Spleen (tissue), 11 donors: ENCODE measurements at regions not wholly inside any gene's neighbourhood (a gene's known extent, or its start where the extent isn't known, plus 50 kb on each side); places are given as distances from the start of the nearest gene placed in this dataset.

Source experiments
- DNase-seq: peaks from one replicate; pipeline ENCODE4 v3.0.0-alpha.2; 2020
- H3K27ac ChIP-seq, 8 donors: fragments of 200-600 bp; sonication (generic) in 7 of 8; 1 replicate in 4 of 8; 2 replicates in 4 of 8; pipeline versions ENCODE4 v1.5.0 to v1.8.0; 2016 to 2021; ENCODE audit warnings: inconsistent platforms in 4 of 8, mild to moderate bottlenecking in 4 of 8, moderate library complexity in 1 of 8
- H3K27me3 ChIP-seq, 7 donors: fragments of 200-600 bp; sonication (generic) in 6 of 7; replicated peaks in 1 of 7; 1 replicate in 4 of 7; 2 replicates in 3 of 7; pipeline versions ENCODE4 v1.5.0 to v1.8.0; 2016 to 2021; ENCODE audit warnings: inconsistent platforms in 3 of 7, mild to moderate bottlenecking in 1 of 7
- H3K36me3 ChIP-seq, 6 donors: fragments of 200-600 bp; sonication (generic) in 5 of 6; 1 replicate in 4 of 6; 2 replicates in 2 of 6; pipeline versions ENCODE4 v1.5.0 to v1.8.0; 2016 to 2021; ENCODE audit warnings: inconsistent platforms in 2 of 6
- H3K4me1 ChIP-seq, 6 donors: fragments of 200-600 bp; sonication (generic) in 5 of 6; 1 replicate in 3 of 6; 2 replicates in 3 of 6; pipeline versions ENCODE4 v1.5.0 to v1.8.0; 2016 to 2021; ENCODE audit warnings: inconsistent platforms in 3 of 6
- H3K4me3 ChIP-seq, 8 donors: fragments of 200-600 bp; sonication (generic) in 7 of 8; 1 replicate in 4 of 8; 2 replicates in 4 of 8; pipeline versions ENCODE4 v1.5.0 to v1.8.0; 2016 to 2021; ENCODE audit warnings: inconsistent platforms in 4 of 8, mild to moderate bottlenecking in 4 of 8, moderate library complexity in 2 of 8
- H3K9me3 ChIP-seq, 8 donors: fragments of 200-600 bp; sonication (generic) in 7 of 8; 1 replicate in 4 of 8; 2 replicates in 4 of 8; pipeline versions ENCODE4 v1.5.0 to v1.8.0; 2016 to 2021; ENCODE audit warnings: inconsistent platforms in 4 of 8
- CTCF ChIP-seq, 11 experiments: fragments of 200-600 bp in 7 of 11; fragments of 450-650 bp in 4 of 11; sonication (generic) in 4 of 11; IDR thresholded peaks in 8 of 11; conservative IDR thresholded peaks in 3 of 11; 1 replicate in 7 of 11; 2 replicates in 4 of 11; pipeline versions ENCODE4 v1.4.0 to v1.8.0; 2016 to 2021; ENCODE audit warnings: antibody characterized with exemption in 11 of 11, inconsistent platforms in 4 of 11, mild to moderate bottlenecking in 1 of 11
- POLR2A ChIP-seq, 3 donors: fragments of 450-650 bp; IDR thresholded peaks; one replicate each; pipeline ENCODE4 v1.5.1; 2017; ENCODE audit warnings: antibody characterized with exemption in 3 of 3, mild to moderate bottlenecking in 1 of 3
- POLR2AphosphoS5 ChIP-seq, 3 donors: sonication (generic); formaldehyde crosslinking; IDR thresholded peaks; one replicate each; pipeline ENCODE4 v1.5.1; 2017; ENCODE audit warnings: antibody characterized with exemption in 3 of 3
- WGBS, 5 donors: extraction: QIAGEN DNeasy Blood & Tissue Kit in 3 of 5; methylation state at CpG; one replicate each; pipeline versions ENCODE4 v1.1.5 to v1.1.7; 2013 to 2018; 5-methylcytosine and 5-hydroxymethylcytosine counted together
- intact Hi-C: fragments of 100-400 bp; cut with DNase I; formaldehyde crosslinking; loops from one replicate; pipeline ENCODE4 v1.15.0; 2023; ENCODE audit warnings: low total_unique reads
- donor health status: healthy with polysubstance abuse.
- donor health status: DM: no; HTN: no; CAD: no; lungs with moderate emphysema.
- donor health status: DM: no; HTN: no; CAD: no.
- donor health status: Bipolar disorder and iron deficiency.
- donor health status: healthy.
- donor health status: DM: no; HTN: no; CAD: no.
- donor health status: DM: yes; HTN: yes; CAD: no.

- TF ChIP-seq POLR2AphosphoS5 (IDR thresholded peaks at IDR 0.05) = no peak
These were observed 410.7 kb downstream of the DMRTA1 start for GRCh38 chr9:22857316-22857715.

GRCh38 chr9:22863106-22863505, 416.5 kb downstream of the DMRTA1 start:
- H3K27ac ChIP-seq = no peak overlapping the region
- H3K27me3 ChIP-seq = no peaks in the 10 kb centered on the region
- no peak for DNase-seq
- H3K9me3 ChIP-seq = peaks cover 0 to 49% (median 37%) of the 10 kb centered on the region in 8 donors
- H3K4me3 ChIP-seq = no peak overlapping the region
- no peaks in the 10 kb centered on the region for H3K4me1 ChIP-seq
- WGBS, 5 donors = 85 to 98% (median 92%) methylated on average over 13 to 25 of the region's 25 CpGs
- intact Hi-C loops = no loop called here
- TF ChIP-seq POLR2AphosphoS5 (IDR thresholded peaks at IDR 0.05) (no peak), CTCF (IDR thresholded peaks at IDR 0.05 in 8 of 11, conservative IDR thresholded peaks at IDR 0.05 in 3 of 11) (no peak), POLR2A (IDR thresholded peaks at IDR 0.05) (no peak)
- H3K36me3 ChIP-seq = no peaks in the 10 kb centered on the region

More at GRCh38 chr9:22857316-22857715, 410.7 kb downstream of the DMRTA1 start:
- no peak overlapping the region for H3K27ac ChIP-seq
- no peak overlapping the region for H3K4me3 ChIP-seq
- intact Hi-C loops = no loop called here
- no peaks in the 10 kb centered on the region for H3K27me3 ChIP-seq
- no peaks in the 10 kb centered on the region for H3K4me1 ChIP-seq
- WGBS, 5 donors = 62 to 85% (median 63%) methylated on average over 1 of the region's 1 CpG
- no peak for DNase-seq
- no peaks in the 10 kb centered on the region for H3K36me3 ChIP-seq
- peaks cover 0 to 36% (median 25%) of the 10 kb centered on the region in 8 donors for H3K9me3 ChIP-seq

GRCh38 chr9:22863736-22864135, 417.1 kb downstream of the DMRTA1 start:
- H3K27me3 ChIP-seq = no peaks in the 10 kb centered on the region
- 82 to 100% (median 88%) methylated on average over 1 of the region's 1 CpG for WGBS, 5 donors
- intact Hi-C loops = no loop called here
- no peak overlapping the region for H3K27ac ChIP-seq
- no peaks in the 10 kb centered on the region for H3K4me1 ChIP-seq
- TF ChIP-seq CTCF (IDR thresholded peaks at IDR 0.05 in 8 of 11, conservative IDR thresholded peaks at IDR 0.05 in 3 of 11) (no peak), POLR2A (IDR thresholded peaks at IDR 0.05) (no peak), POLR2AphosphoS5 (IDR thresholded peaks at IDR 0.05) (no peak)
- no peak for DNase-seq
- H3K4me3 ChIP-seq = no peak overlapping the region
- no peaks in the 10 kb centered on the region for H3K36me3 ChIP-seq
- peaks cover 0 to 46% (median 34%) of the 10 kb centered on the region in 8 donors for H3K9me3 ChIP-seq

GRCh38 chr9:22893196-22893843, 446.7 kb downstream of the DMRTA1 start:
- H3K27ac ChIP-seq = no peak overlapping the region
- intact Hi-C loops = no loop called here
- DNase-seq = no peak
- no peak overlapping the region for H3K4me3 ChIP-seq
- 77 to 89% (median 84%) methylated on average over 4 of the region's 4 CpGs for WGBS, 5 donors
- H3K36me3 ChIP-seq = no peaks in the 10 kb centered on the region
- peaks cover 0 to 4% (median 0%) of the 10 kb centered on the region in 8 donors for H3K9me3 ChIP-seq
- no peaks in the 10 kb centered on the region for H3K27me3 ChIP-seq
- H3K4me1 ChIP-seq = no peaks in the 10 kb centered on the region
- TF ChIP-seq POLR2A (IDR thresholded peaks at IDR 0.05) = no peak
- no peak for TF ChIP-seq POLR2AphosphoS5 (IDR thresholded peaks at IDR 0.05)
- TF ChIP-seq CTCF (IDR thresholded peaks at IDR 0.05 in 8 of 11, conservative IDR thresholded peaks at IDR 0.05 in 3 of 11) = no peak
